HFF-Myc (cell line): ENCODE measurements at regions not wholly inside any gene's neighbourhood (a gene's known extent, or its start where the extent isn't known, plus 50 kb on each side); places are given as distances from the start of the nearest gene placed in this dataset.
"Not testable (repeated sequence)": the region's sequence is repeated elsewhere in the genome, so short reads cannot be mapped to it uniquely, and the experiment has no call there.

ENCODE experiments used
- DNase-seq: peaks from one replicate; pipeline ENCODE4 v3.0.0-alpha.2; 2011; ENCODE audit warnings: low read depth; ENCODE audit errors: extremely low read depth
- H3K4me3 ChIP-seq: replicated peaks from 2 replicates; pipeline ENCODE4 v1.5.1; 2011; ENCODE audit warnings: low read depth, mild to moderate bottlenecking, control low read depth, low read length
- CTCF ChIP-seq: IDR thresholded peaks from 2 replicates; pipeline ENCODE4 v1.5.1; 2012; ENCODE audit warnings: mild to moderate bottlenecking, low read depth, low read length, control low read depth; ENCODE audit errors: missing control alignments

GRCh38 chr14:41549821-41550607 lies 56.7 kb upstream of the LRFN5 start:
- no peak for DNase-seq
- no peak for TF ChIP-seq CTCF
- no peak overlapping the region for H3K4me3 ChIP-seq

- no peak for DNase-seq
- H3K4me3 ChIP-seq: no peak overlapping the region
- no peak for TF ChIP-seq CTCF
Observed at GRCh38 chr14:41549282-41549681, 57.4 kb upstream of the LRFN5 start.

- no peak for TF ChIP-seq CTCF
- DNase-seq: no peak
- H3K4me3 ChIP-seq: no peak overlapping the region
Observed at GRCh38 chr14:41548666-41549065, 58.0 kb upstream of the LRFN5 start.

- TF ChIP-seq CTCF: no peak
- no peak for DNase-seq
- H3K4me3 ChIP-seq: no peak overlapping the region
Observed at GRCh38 chr14:41541333-41541732, 65.3 kb upstream of the LRFN5 start.

- no peak for DNase-seq
- no peak for TF ChIP-seq CTCF
- H3K4me3 ChIP-seq: no peak overlapping the region
Observed at GRCh38 chr14:41532255-41532654, 74.4 kb upstream of the LRFN5 start.

- H3K4me3 ChIP-seq: no peak overlapping the region
- TF ChIP-seq CTCF: no peak
- no peak for DNase-seq
Observed at GRCh38 chr14:41521891-41522290, 84.8 kb upstream of the LRFN5 start.

- not testable (repeated sequence) for H3K4me3 ChIP-seq, DNase-seq
Observed at GRCh38 chr14:41518030-41518429, 88.6 kb upstream of the LRFN5 start.
